ENCODE measurements at regions not wholly inside any gene's neighbourhood (a gene's known extent, or its start where the extent isn't known, plus 50 kb on each side); places are given as distances from the start of the nearest gene placed in this dataset.

DNA sequence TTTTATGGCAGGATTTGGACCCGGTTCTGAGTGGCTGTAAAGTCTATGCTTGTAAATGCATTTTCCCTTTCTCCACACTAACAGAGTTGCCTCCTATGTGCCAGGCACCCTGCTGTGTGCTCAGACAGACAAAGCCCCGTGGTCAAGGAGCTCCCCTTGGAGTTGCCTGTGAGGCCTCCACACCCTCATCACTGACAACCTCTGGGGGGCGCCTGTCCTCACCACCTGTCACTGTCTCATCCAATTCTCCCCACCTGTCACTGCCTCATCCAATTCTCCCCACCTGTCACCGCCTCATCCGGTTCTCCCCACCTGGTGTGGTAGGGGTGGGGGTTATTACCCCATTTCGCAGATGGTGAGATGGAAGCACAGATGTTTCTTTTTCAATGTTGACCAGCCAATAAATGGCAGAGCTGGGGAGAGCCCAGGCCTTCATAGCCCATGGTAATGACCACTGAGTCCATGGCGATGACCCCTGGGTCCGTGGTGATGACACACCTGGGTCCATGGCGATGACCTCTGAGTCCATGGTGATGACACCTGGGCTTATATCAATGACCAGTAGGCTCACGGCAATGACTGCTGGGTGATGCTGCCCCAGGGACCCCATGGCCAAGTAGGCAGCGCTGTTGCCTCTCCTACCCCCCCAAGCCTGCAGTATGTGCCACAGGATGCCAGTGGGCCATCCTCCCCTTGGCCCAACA lies 150.1 kb downstream of the IRF8 start:
- H3K9me3 Mint-ChIP-seq, result no peaks in the 10 kb centered on the region
- H3K27ac Mint-ChIP-seq, result no peak overlapping the region
- H3K36me3 Mint-ChIP-seq (ENCODE audit: low read depth), result no peaks in the 10 kb centered on the region
- H3K27me3 Mint-ChIP-seq (ENCODE audit: low read depth, poor library complexity), result peaks cover 55% of the 10 kb centered on the region
- TF ChIP-seq, protein P1, sequence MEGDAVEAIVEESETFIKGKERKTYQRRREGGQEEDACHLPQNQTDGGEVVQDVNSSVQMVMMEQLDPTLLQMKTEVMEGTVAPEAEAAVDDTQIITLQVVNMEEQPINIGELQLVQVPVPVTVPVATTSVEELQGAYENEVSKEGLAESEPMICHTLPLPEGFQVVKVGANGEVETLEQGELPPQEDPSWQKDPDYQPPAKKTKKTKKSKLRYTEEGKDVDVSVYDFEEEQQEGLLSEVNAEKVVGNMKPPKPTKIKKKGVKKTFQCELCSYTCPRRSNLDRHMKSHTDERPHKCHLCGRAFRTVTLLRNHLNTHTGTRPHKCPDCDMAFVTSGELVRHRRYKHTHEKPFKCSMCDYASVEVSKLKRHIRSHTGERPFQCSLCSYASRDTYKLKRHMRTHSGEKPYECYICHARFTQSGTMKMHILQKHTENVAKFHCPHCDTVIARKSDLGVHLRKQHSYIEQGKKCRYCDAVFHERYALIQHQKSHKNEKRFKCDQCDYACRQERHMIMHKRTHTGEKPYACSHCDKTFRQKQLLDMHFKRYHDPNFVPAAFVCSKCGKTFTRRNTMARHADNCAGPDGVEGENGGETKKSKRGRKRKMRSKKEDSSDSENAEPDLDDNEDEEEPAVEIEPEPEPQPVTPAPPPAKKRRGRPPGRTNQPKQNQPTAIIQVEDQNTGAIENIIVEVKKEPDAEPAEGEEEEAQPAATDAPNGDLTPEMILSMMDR (IDR thresholded peaks at IDR 0.05), result no peak
- no peak overlapping the region for H3K4me3 Mint-ChIP-seq
- H3K4me1 Mint-ChIP-seq, result peaks cover 85% of the 10 kb centered on the region
- no peak for DNase-seq

DNA sequence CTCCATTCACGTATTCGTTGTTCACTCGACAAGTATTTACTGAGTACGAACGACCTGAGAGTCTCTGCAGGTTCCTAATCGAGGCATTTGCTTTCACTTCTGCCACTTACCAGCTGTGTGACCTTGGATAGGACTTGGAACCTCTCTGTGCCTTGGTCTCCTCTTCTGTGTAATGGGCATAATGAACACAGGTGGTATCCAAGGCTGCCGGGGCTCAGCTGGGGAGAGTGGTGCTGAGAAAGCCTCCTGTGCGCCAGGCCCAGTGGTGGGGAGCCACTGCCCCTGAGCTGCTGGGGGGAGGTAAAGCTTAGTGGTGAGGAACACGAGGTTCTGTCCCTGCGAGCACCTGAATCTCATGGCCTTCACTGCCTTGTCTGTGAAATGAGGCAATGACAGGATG lies 150.7 kb downstream of the IRF8 start:
- Mint-ChIP-seq H3K4me1 (peaks cover 79% of the 10 kb centered on the region), H3K27ac (no peak overlapping the region), H3K9me3 (no peaks in the 10 kb centered on the region), H3K36me3 (ENCODE audit: low read depth) (no peaks in the 10 kb centered on the region), H3K4me3 (no peak overlapping the region), H3K27me3 (ENCODE audit: low read depth, poor library complexity) (peaks cover 61% of the 10 kb centered on the region)
- no peak for DNase-seq
- TF ChIP-seq, protein P1 (IDR thresholded peaks at IDR 0.05), result no peak

DNA sequence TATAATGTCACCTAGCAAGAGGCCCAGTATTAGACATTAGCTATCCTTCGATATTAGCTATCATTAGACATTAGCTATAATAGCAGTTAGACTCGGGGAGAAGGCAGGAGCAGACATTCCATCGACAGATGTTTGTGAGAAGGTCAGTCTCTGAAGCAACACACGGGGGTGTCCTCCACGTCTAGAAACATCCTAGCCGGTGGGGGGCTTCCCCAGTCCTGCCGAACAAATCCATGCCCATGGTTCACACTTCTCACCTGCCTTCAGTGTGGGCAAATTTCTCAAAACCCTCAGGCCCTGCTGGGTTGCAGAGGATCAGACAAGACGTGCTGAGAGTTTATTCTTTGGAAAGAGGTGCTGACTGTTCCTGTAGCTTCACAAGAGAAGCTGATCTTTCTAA lies 151.1 kb downstream of the IRF8 start:
- TF ChIP-seq, protein P1 (IDR thresholded peaks at IDR 0.05), result no peak
- H3K36me3 Mint-ChIP-seq (ENCODE audit: low read depth), result no peaks in the 10 kb centered on the region
- no peaks in the 10 kb centered on the region for H3K9me3 Mint-ChIP-seq
- H3K27ac Mint-ChIP-seq, result no peak overlapping the region
- peaks cover 74% of the 10 kb centered on the region for H3K4me1 Mint-ChIP-seq
- no peak overlapping the region for H3K4me3 Mint-ChIP-seq
- peaks cover 62% of the 10 kb centered on the region for H3K27me3 Mint-ChIP-seq (ENCODE audit: low read depth, poor library complexity)
- no peak for DNase-seq

DNA sequence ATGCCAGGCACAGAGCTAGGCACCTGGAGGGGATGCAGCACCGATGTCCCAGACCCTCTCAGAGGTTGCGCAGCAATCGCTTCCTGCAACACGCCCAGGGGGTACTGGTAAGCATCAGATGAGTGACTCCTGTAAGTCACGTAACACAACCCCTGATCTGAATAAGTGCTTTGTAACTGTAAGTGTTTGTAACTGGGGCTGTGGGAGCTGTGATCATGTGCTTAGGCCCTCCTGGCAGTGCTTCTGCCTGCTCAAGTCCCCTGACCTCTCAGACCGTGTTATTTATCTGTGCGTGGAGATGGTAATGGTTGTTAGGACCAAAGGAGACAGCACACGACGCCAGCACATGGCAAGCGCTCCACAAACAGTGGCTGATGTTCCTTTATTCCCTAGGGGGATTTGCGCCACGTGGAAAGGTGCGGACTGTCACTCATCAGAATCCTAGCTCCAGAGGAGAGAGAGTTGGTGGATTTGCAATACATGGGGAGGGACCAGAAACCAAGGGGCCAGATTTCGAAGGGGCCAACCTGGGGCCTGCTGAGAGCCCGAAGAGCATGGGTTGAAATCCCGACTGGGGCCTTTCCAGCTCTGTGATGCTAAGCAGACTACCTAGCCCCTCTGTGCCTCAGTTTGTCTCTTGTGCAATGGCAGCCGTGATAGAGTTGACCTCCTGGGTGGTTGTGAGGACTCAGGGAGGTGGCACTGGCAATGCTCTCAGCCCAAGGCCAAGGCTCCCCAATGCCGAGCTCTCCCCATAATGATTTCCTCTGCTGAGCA lies 151.8 kb downstream of the IRF8 start:
- H3K4me3 Mint-ChIP-seq, result peak overlapping the region; percentile 36
- H3K4me1 Mint-ChIP-seq, result peaks cover 68% of the 10 kb centered on the region
- TF ChIP-seq, protein P1 (IDR thresholded peaks at IDR 0.05), result no peak
- H3K36me3 Mint-ChIP-seq (ENCODE audit: low read depth), result no peaks in the 10 kb centered on the region
- no peaks in the 10 kb centered on the region for H3K9me3 Mint-ChIP-seq
- no peak for DNase-seq
- H3K27ac Mint-ChIP-seq, result no peak overlapping the region
- peaks cover 65% of the 10 kb centered on the region for H3K27me3 Mint-ChIP-seq (ENCODE audit: low read depth, poor library complexity)

DNA sequence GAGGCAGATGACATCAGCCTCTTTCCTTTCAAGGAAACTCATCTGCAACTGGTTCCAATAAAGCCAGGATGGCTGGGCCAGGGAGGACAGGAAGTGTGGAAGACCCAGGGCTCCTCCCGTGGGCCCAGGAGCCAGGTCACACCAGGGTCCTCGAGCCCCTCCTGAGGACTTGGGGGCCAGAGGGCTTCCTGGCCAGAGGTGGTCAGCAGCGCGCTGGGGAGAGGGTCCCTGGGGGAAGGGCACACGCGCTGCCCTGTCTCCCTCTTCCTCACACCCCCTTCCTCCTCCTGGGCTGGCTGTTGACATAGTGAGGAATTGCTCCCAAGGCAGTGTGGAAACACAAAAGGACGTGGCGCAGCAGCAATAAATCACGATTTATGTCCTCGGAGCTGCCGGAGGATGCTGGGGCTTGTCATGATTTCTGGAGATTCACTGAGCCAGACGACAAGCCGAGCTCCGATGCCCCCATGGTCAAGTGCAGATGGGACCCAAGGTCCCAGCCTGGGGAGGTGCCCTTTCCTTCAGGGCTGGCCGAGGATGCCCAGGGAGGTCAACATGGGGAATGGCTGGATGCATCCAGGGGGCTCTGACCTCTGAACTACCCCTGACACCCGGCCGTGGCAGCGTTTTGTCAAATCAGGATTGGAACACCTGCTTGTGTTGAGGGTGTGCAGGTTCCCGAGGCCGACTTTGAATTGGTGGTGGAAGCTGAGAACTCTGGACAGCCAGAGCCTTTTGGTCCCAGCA lies 152.6 kb downstream of the IRF8 start:
- DNase-seq, result peak; percentile 67
- TF ChIP-seq, protein P1 (IDR thresholded peaks at IDR 0.05), result no peak

More for the DNA sequence above, 152.6 kb downstream of the IRF8 start:
- H3K4me1 Mint-ChIP-seq, result peaks cover 60% of the 10 kb centered on the region
- peak overlapping the region; percentile 20 for H3K4me3 Mint-ChIP-seq
- no peak overlapping the region for H3K27ac Mint-ChIP-seq
- H3K27me3 Mint-ChIP-seq (ENCODE audit: low read depth, poor library complexity), result peaks cover 65% of the 10 kb centered on the region
- no peaks in the 10 kb centered on the region for H3K36me3 Mint-ChIP-seq (ENCODE audit: low read depth)
- H3K9me3 Mint-ChIP-seq, result no peaks in the 10 kb centered on the region

All from nephron progenitor cell (in vitro differentiated cells).